Stimulated activated CD8-positive, alpha-beta memory T cell treated with anti-CD3 and anti-CD28 coated beads, Interleukin-2, amount 100 ng/mL, for 48 hours (primary cell): ENCODE measurements at regions not wholly inside any gene's neighbourhood (a gene's known extent, or its start where the extent isn't known, plus 50 kb on each side); places are given as distances from the start of the nearest gene placed in this dataset.
"Not testable (repeated sequence)": the region's sequence is repeated elsewhere in the genome, so short reads cannot be mapped to it uniquely, and the experiment has no call there.

Experiments
- DNase-seq, 2 donors: peaks; one replicate each; pipeline ENCODE4 v3.0.0-alpha.2; 2020; ENCODE audit warnings: low read depth in 2 of 2

DNA sequence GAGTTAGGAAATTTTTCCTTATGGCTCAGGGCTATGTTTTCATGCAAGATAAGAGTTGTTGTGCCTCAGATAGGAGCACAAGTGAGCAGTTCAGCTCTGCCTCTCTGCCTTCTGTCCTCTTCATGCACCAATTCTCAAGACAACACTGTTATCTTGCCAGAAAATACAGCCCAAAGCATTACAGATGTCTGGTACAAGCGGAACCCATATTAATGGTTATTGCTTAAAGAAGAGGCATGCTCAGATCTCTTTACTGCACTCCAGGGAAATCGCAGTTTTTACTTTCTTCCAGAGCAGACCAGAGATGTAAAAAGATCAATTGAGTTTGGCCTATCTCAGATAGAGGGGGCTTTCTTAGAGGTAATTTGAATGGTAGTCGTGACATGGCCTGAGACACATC lies 361.6 kb upstream of the WWC1 start:
- no peak for DNase-seq

DNA sequence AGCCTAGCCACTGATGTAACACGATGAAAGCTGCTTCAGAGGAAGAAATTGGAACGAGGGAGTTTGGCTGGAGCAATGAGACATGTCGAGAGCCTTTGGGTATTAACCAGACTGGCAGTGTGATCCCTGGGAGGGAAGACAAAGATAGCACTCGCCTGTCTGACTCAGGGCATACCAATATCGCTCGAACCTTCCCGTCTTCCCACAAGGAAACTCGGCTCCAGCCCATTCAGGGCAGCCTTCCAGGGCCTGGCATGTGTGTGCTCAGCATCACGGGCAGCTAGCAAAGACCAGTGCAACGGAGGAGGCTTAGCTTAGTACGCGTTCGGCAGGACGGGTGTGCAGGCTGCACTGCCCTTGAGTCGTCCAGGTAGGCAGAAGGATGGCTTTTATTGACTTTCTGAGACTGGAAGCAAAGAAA lies 356.9 kb upstream of the WWC1 start:
- DNase-seq = no peak

DNA sequence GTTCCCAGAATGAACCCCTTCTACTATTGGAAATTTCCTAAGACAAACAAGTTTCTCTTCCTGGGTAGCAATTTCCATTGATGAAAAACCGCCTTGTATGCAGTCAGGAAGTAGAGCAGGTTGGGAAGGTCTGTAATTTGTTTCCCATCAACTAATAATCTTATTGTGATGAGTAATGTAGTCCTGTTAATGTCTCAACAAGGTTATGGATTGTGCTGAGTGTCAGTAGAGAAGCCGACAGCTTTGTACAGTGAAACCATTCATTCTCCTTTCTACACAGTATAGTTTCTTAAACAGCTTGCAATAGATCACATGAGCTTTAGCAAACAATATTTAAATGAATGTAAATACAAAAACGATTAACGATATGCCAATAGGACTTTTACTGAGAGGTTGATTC lies 355.4 kb upstream of the WWC1 start:
- no peak for DNase-seq

DNA sequence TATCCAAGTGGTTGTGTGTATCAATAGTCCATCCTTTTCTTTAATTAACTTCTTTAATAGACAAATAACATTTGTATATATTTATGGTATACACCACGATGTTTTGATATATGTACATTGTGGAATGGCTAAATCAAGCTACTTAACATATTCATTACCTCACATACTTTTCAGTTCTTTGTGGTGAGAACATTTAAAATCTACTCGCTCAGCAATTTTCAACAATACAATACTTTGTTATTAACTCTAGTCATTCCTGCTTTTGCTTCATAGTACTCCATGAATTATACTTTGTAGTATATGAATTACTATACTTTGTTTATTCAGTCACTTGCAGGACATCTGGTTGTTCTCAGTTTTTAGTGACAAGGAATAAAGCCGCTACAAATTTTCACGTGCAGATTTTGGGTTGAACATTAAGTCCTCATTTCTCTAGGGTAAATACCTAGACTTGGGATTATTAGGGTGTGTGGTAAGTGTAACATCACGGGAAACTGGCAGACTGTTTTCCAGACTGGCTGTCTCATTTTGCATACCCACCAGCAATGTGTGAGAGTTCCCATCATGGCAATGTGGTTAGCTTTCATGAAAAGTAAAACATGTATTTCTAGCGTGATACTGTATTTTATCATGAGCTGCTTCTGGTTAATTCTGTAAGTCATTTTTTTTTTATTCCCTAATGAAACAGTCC lies 354.4 kb upstream of the WWC1 start:
- no peak for DNase-seq

DNA sequence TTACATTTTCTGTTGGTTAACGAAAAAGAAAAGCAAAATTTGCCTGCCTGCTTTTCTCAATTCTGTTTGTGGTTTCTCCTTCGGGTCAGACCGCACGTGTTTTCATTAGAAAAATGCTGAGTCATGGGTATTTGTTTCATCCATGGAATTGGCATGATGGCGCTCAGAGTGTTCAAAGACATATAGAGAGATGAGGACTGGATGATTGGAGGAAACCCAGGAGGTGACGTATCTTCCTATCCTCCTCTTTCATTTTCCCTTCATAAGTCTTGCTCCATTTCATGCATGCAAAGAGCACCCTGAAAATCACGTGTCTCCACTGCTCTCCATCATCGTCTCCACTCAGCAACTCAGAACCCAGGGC lies 353.8 kb upstream of the WWC1 start:
- no peak for DNase-seq

DNA sequence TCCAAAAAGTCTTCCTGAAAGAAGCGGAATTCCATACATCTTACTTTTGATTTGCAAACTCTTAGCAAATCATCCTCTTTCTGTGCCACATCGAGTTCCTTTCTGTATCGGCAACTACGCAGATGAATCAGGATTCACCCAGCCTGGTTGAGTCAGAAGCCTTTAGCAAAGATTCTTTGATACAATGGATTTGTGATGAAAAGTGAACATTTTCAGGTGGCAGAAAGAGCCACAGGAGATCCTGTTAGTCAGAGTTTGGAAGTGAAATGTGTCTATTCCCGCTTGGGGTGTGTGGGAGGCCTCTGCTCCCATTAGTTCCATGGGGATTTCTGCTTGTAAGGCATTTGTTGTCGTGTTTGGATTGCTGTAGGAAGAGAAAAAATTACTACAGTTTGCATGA lies 351.8 kb upstream of the WWC1 start:
- DNase-seq = no peak

DNA sequence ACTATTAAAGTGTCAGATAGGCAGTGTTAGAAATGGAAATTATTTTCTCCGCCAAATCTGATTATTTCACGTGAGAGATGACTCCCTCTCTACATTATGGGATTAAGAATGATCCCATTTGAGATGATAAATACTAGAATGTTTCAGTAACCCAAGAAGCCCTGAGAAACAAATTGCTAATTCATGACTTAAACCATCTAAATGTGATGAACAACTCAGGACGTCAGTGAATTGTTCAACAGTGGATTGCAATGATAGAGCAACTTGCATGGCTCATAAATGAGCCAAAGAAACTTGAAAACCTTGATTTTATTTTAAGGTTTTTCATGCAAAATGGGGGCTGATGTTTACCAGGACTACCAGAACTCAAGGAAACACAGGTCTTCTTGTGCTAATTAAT lies 350.5 kb upstream of the WWC1 start:
- DNase-seq = no peak

DNA sequence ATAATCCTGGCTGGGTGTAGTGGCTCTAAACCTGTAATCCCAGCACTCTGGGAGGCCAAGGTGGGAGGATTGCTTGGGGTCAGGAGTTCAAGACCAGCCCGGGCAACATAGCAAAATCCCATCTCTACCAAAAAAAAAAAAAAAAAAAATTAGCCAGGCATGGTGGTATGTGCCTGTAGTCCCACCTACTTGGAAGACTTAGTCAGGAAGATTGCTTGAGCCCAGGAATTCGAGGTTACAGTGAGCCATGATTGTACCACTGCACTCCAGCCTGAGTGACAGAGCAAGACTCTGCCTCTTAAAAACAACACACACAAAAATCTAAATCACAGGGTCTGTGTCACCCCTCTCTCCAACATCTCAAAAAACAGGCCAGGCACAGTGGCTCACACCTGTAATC lies 349.9 kb upstream of the WWC1 start:
- DNase-seq = not testable (repeated sequence)

DNA sequence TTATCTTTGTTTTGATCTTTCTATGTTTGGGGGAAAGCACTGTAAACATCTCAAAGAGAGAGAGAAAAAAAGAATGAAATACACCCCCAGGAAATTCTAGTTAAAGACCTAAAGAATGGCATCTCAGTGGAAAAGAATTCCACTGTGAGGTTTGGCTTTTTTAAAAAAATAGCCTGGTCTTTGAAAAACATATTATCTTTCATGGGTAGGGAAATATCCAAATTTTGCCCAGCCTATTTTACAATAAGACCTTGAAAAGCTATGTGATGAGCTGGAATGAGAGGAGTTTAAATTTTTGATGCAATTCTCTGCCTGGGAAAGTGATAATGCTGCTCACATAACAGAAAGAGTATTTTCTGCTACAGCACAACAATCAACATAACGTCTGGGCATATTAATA lies 348.1 kb upstream of the WWC1 start:
- no peak for DNase-seq

DNA sequence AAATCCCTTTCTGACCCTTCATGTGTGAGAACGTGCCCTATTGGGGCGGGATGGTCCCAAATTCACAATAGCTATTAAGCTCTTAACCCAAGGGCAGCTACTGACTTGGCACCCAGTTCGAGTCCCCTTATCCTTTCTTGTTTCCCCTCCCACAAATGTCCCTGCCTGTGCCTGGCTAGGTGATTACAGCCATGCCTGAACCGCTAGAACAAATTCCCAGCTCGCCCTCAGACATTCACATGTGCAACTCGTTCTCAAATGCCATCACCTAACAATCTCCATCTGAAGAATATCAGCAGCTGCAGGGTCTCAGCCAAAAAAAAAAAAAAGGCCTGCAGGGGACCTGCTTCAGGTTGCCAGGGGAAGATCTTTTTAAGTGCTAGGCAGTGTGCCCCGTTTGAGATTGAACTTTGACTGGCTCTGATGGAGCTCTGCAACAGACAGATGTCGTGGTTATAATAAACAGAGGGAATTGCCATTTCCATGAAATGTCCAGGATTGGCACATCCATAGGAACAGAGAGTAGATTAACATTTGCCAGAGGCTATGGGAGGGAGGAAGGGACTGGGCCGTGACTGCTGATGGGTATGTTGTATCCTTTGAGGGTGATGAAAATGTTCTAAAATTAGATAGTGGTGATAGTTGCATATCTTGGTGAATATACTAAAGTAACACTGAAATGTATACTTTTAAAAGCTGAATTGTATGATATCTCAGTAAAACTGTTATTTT lies 347.2 kb upstream of the WWC1 start:
- DNase-seq = no peak

DNA sequence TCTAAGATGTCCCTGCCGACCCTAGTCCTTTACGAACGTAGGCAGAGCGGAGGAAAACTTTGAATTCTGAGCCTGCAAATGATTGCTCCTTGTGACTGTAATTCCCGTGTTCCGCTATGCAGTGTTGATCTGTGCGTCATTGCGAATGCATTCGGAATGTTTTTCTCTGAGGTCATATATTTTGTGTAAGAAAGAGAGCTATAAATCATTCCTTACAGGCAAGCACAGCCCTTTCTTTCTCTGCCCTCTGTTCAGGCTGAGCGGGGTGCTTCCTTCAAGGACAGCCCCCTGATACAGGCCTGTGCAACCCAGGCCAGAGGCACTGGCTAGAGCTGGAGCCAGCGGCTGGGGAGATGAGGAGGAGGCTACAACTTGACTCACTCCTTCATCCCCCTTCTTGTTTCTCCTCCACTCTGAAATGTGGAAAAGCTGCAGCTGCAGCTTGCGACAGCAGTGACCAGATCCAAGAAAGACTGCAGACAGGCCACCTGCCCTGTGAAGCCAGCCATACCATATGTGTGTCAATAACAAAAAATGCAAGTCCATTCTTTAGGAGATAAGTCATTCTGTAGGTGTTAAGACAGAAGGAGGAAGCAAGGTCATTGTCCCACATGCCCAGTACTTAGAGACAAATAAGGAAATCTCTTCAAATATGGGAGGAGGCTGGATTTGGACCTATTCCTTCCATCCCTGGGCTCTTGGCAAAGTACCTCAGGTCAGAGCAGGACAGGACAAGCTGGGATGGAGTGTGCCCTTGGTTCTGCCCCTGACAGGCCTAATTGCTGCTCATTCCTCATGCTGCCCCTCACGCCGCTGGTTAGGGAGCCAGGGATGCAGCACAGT lies 345.7 kb upstream of the WWC1 start:
- DNase-seq = no peak

DNA sequence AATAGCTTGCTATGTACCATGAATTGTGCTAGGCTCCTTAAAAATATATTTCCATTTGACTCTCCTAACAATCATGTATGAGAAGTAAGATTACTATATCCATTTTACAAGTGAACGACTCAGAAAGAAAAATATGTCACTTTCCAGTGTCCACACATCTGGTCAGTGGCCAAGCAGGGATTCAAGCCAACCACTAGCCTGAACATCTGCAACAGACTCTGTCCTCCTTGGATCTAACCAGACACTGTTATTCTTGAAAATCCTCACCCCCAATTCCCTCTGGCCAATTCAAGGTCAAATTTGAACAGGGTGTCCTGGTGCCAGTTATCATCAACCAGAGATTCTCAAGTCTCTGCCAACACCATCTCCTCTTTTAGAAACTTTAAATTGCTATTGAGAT lies 344.1 kb upstream of the WWC1 start:
- DNase-seq = no peak

DNA sequence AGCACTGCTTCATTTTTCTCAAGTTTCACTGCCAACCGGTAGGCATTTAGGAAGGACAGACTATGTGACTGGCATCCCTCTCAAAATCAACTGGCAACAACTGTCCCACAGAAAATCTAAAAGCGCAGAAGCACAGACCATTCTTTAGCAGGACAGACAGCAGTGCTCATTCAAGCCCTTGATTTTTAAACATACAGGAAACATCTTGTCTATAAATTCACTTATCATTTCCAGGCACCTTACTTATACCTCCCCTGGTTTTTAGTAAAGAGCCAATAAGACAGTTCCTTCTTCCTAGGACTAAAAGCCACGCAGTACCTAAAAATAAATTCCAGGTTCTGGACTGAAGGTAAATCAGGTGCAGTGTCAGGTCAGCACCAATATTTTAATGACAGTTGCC lies 343.2 kb upstream of the WWC1 start:
- no peak for DNase-seq

DNA sequence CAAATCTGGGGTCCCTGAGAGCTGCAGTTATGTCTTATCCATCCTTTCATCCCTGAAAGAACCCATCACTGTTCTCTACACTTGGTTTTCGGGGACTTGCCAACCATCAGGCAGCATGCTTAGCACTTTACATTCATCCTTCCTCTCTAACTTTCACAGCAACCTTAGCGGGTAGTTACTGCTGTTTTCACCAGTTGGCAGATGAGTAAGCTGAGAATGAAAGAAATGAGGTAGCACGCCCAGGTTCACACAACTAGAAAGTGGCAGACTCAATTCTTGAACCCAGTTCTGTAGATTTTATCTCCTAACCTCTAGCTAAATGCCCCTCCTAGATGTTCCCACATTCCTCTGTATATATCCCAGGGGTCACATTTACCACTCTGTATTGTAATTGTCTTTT lies 342.0 kb upstream of the WWC1 start:
- no peak for DNase-seq

DNA sequence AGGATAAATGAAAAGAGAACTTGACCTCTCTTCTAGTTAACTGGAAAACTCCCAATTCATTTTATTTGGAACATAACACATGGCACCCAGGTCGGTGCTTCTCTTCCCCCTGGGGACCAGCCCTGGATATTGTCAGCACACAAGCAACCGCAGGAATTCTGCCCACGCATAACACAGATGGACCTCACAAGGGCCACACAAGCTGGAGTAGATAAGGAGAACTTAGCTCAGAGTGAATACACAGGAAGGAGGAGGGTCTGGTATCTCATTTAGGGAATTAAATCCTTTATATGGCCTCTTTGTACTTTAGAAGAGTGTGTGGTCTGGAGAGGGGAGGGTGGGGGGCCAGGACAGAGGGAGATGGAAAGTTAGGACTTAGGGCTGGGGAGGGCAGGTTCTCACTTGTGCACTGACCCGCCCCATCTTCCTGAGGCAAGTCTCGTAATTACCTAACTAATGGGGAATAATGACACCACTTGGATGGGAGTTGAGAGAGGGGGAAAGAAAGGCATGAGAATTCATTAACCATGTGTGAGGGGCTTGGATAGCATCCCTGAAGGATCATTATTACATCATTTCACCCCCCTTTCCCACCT lies 341.2 kb upstream of the WWC1 start:
- no peak for DNase-seq

DNA sequence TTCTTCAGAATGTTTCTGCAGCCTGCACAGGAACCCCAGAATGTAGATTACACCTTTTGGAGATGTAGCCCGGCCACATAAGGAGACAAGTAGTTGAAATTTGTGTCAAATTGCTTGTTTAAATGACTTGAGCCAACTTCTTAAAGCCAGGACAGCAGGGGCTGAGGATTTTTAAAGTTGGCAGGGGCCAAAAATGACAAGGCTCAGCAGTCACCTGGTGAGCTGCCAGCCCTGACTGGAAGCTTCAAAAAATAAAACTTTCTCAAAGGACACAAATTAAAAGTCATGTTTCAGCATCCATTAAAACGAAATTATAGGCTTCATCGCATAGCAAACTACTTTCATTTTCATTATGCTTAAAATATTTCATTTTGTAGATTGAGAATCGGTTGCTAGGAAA lies 340.3 kb upstream of the WWC1 start:
- no peak for DNase-seq

DNA sequence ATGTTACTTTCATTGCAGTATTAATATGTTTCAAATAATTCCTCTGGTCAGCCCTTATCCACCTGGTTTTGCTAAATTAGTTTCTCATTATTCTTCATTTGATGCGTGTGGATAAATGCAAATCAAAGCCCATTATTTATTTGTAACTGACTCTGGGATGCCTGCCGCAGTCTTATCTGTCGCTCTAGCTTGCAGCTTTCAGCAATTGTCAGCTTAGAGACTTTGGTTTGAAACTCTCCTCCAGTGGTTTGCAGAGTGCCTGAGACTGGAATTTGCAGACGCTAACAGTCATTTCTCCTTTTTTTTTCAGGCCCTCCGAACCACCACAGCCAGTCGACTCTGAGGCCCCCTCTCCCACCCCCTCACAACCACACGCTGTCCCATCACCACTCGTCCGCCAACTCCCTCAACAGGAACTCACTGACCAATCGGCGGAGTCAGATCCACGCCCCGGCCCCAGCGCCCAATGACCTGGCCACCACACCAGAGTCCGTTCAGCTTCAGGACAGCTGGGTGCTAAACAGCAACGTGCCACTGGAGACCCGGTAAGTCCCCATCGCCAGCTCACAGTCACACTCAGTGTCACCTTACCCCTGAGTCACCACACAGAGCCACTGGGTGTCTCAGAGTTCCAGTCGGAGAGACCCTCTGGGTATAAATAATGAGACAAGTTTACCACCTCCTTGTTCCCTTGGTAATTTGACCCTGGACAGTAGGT lies 339.0 kb upstream of the WWC1 start:
- DNase-seq = no peak

DNA sequence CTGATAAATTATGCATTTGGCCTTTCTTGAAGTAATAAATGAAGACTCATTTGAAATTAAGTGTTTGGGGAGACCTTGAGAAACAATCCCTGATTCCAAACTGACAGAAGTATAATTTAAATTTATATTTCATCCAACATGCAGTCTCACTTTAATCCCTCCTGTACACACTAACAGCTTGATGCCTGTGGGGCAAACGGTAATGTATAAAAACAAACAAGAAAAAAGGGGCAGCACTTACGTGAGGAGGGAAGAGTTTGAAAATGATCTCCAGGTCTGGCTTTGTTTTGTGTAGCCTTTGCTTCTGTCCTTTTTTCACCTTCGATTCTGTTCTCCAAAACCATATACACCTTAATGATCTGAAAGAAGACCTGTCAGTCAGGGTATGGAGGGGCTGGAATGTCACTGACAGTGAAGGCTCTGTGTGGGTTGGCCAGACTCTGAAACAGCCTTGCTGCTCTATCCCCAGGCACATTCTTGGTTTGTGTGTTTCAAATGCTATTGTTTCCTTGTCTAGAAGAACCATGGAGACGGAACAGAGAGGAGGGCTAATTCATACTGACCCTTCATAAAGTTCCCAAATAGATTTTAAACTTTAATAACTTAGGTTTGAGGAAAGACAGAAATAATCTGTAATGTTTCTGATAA lies 338.2 kb upstream of the WWC1 start:
- DNase-seq = no peak

DNA sequence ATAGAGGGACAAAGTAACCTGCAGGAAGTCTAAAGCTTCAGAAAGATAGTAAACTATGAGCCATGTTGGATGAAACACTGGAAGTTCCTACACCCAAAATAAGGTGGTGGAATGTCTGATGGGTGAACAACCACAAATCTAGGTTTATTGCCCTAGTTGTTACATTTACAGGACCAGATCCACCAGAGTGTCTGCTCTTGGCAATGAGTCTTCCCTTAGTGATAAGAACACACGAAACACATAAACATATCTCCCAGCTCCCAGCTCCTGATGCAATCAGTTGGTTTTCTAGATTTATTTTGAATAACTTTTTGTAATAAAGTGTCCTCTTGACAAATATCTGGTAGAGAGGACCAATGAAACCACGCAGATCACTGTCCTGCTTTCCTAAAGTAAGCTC lies 329.7 kb upstream of the WWC1 start:
- DNase-seq = no peak

DNA sequence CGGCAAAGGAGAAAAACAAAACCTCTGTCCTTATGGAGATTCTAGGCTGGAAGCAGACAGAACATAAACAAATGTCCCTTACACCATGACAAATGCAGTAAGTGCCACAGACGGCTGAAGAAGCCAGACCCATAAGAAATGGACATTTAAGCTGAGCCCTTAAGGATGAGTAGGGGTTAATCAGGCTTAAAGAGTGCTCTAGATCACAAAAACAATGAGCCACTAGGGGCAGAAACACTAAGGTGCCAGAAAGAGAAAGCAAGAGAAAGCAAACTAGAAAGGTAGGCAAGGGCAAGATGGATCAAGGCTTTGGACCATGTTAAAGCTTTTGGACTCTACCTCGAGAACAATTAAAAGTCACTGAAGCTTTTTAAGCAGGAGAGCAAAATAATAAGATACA lies 326.9 kb upstream of the WWC1 start:
- no peak for DNase-seq

DNA sequence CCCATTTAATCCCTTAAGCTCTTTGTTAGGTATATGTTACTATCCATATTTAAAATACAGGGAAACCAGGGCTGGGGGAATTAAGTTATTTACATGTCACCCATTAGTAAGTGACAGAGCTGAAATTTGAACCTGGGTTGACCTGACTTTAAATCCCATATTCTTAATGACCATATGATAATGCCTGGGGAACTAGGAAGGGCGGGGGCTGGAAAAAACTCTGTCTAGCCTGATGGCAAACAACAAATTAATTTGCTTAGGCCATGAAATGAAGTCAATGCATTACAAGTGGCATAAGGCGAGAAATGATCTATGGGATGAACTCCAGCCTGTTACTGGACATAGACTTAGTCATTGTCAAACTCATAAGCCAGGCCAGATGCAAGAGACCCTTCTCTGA lies 325.7 kb upstream of the WWC1 start:
- no peak for DNase-seq
